GM10266 (cell line): ENCODE measurements at regions not wholly inside any gene's neighbourhood (a gene's known extent, or its start where the extent isn't known, plus 50 kb on each side); places are given as distances from the start of the nearest gene placed in this dataset.
"Not testable (repeated sequence)": the region's sequence is repeated elsewhere in the genome, so short reads cannot be mapped to it uniquely, and the experiment has no call there.

Source experiments
- DNase-seq: peaks from one replicate; pipeline ENCODE4 v3.0.0; 2012; ENCODE audit errors: extremely low spot score
- CTCF ChIP-seq: IDR thresholded peaks from 2 replicates; pipeline ENCODE4 v1.5.1; 2012; ENCODE audit warnings: mild to moderate bottlenecking, low read depth; ENCODE audit not compliant: control insufficient read depth, insufficient read depth; ENCODE audit errors: missing control alignments

GRCh38 chr11:79503028-79503427 lies 62.2 kb upstream of the TENM4 start:
- no peak for DNase-seq
- no peak for TF ChIP-seq CTCF

- no peak for DNase-seq
- TF ChIP-seq CTCF = no peak
These were observed 60.9 kb upstream of the TENM4 start for GRCh38 chr11:79501707-79502106.

GRCh38 chr11:79499929-79500328 lies 59.1 kb upstream of the TENM4 start:
- not testable (repeated sequence) for DNase-seq

- TF ChIP-seq CTCF = no peak
- DNase-seq = no peak
These were observed 57.8 kb upstream of the TENM4 start for GRCh38 chr11:79498667-79499066.

GRCh38 chr11:79493555-79494171 lies 52.8 kb upstream of the TENM4 start:
- TF ChIP-seq CTCF = peak; percentile 92
- peak; percentile 83 for DNase-seq

- TF ChIP-seq CTCF = no peak
- DNase-seq = no peak
These were observed 51.2 kb upstream of the TENM4 start for GRCh38 chr11:79492008-79492407.
